ENCODE measurements at regions not wholly inside any gene's neighbourhood (a gene's known extent, or its start where the extent isn't known, plus 50 kb on each side); places are given as distances from the start of the nearest gene placed in this dataset.

DNA sequence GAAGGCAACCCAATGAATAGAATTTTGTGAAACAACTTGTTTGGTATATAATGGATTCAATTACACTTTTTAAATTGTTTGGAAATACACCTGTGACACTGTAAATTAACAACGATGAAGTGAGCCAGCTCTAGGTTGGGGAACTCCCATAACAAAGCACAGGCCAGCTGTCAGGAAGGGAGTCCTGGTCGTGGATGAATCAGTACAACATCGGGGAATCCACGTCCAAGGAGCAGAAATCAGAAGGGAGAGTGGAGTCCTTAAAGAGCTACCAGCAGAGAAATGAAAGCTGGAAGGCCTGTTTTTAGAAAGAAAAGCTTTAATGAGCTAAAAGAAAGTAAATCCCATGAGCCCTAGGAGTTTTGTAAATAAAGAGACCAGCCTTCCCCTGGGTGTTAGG is 223.1 kb upstream of the SLC35B3 start:
- TF ChIP-seq, protein P1, sequence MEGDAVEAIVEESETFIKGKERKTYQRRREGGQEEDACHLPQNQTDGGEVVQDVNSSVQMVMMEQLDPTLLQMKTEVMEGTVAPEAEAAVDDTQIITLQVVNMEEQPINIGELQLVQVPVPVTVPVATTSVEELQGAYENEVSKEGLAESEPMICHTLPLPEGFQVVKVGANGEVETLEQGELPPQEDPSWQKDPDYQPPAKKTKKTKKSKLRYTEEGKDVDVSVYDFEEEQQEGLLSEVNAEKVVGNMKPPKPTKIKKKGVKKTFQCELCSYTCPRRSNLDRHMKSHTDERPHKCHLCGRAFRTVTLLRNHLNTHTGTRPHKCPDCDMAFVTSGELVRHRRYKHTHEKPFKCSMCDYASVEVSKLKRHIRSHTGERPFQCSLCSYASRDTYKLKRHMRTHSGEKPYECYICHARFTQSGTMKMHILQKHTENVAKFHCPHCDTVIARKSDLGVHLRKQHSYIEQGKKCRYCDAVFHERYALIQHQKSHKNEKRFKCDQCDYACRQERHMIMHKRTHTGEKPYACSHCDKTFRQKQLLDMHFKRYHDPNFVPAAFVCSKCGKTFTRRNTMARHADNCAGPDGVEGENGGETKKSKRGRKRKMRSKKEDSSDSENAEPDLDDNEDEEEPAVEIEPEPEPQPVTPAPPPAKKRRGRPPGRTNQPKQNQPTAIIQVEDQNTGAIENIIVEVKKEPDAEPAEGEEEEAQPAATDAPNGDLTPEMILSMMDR (IDR thresholded peaks at IDR 0.05; ENCODE audit: borderline replicate concordance, insufficient read depth, low read depth, low read length), result no peak
- H3K4me3 ChIP-seq (ENCODE audit: low read depth, low read length), result no peak overlapping the region

DNA sequence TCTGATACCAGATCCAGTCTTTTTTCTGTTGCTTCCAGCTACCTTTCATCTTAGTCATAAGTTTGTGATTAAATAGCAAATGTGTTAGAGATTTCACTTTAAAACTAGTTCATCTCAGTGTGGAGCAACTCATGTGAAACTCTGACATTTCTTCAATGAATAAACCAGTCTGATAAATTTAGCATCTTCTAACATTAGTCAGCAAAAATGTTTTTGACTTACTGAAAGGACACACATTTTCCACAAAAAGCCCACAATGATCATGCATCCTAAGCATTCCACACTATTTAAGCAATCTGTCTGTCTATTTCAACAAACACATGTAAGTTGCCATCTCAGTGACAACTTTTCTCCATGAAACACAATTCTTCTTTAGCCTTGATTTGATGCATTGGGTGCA is 222.2 kb upstream of the SLC35B3 start:
- H3K4me3 ChIP-seq (ENCODE audit: low read depth, low read length), result no peak overlapping the region
- TF ChIP-seq, protein P1 (IDR thresholded peaks at IDR 0.05; ENCODE audit: borderline replicate concordance, insufficient read depth, low read depth, low read length), result no peak

DNA sequence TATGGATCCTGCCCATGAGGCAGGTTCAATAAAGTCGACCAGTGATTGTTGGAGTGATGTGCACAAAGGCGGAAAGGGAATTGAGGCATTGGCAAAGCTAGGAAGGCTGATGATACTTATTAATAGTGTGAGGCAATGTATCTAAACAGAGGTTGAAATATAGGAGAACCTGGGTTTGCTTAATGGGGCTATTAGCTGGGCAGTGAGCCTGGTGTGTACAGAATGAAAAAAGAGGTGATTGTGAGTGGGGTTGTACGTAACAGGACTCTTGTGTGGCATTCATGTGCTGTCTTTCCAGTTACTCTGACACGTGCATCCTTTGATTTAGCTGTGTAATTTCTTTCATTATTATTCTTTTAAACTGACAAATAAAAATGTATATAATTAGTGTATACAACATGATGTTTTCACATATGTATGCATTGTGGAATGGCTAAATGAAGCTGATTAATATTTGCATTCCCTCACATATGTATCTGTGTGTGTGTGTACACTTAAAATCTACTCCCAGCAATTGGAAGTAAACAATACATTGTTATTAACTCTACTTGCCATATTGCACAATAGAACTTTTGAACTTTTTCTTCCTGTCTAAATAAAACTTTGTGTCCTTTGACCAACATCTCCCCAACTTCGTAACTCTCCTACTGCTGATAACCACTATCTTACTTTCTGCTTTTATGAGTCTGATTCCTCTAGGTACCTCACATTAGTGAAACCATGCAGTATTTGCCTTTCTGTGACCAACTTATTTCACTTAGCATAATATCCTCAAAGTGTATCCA is 220.5 kb upstream of the SLC35B3 start:
- H3K4me3 ChIP-seq (ENCODE audit: low read depth, low read length), result no peak overlapping the region
- TF ChIP-seq, protein P1 (IDR thresholded peaks at IDR 0.05; ENCODE audit: borderline replicate concordance, insufficient read depth, low read depth, low read length), result no peak

DNA sequence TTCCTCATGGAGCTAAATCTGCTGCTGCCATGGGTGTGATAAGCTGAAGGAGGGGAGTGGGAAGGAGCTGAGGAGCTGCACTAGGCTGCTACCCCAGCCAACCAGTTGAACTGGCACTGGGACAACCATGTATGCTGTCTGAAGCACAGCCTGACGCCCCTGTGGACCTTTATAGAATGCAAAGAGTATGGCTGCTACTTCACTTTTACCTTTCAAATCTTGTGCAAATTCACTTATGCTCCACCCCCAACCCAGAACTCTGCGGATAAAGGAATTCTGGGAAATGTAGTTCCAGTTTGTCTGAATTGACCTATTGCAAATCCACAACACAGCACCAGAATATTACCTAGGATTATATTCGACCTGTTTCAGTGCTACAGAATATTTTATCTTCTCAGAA is 217.4 kb upstream of the SLC35B3 start:
- no peak overlapping the region for H3K4me3 ChIP-seq (ENCODE audit: low read depth, low read length)
- TF ChIP-seq, protein P1 (IDR thresholded peaks at IDR 0.05; ENCODE audit: borderline replicate concordance, insufficient read depth, low read depth, low read length), result no peak

DNA sequence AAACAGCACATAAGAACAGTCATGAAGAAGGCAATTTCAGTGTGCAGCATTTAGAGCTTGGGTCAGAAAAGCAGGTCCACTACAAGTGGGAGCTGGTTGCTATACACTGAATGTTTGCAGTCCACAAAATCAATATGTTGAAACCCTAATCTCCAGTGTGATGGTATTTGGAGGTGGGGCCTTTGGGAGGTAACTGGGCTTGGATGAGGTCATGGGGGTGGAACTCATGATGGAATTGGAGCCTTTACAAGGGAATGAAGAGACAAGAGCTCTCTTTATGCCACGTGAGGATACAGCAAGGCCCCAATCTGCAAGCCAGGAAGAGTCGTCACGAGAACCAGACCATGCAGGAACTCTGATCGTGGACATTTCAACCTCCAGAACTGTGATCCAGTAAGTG is 216.7 kb upstream of the SLC35B3 start:
- no peak overlapping the region for H3K4me3 ChIP-seq (ENCODE audit: low read depth, low read length)
- TF ChIP-seq, protein P1 (IDR thresholded peaks at IDR 0.05; ENCODE audit: borderline replicate concordance, insufficient read depth, low read depth, low read length), result no peak

DNA sequence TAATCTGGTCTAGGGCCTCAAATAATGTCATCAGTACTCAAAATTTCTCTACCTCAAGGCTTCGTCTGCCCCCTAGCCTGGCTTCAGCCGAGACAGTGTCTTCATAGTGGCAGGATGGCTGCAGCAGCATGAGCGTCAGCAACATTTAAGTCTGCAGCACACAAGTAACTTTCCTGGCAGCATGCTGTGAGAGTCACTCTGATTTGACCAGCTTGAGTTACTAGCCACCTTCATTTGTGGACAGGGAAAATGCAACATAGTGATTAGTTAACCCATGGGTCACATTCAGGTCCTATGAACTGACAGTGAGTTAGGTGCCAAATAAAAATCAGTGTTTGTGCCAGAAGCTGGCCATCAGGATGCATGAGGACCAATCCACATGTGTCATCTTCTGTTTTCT is 209.9 kb upstream of the SLC35B3 start:
- H3K4me3 ChIP-seq (ENCODE audit: low read depth, low read length), result no peak overlapping the region
- TF ChIP-seq, protein P1 (IDR thresholded peaks at IDR 0.05; ENCODE audit: borderline replicate concordance, insufficient read depth, low read depth, low read length), result no peak

DNA sequence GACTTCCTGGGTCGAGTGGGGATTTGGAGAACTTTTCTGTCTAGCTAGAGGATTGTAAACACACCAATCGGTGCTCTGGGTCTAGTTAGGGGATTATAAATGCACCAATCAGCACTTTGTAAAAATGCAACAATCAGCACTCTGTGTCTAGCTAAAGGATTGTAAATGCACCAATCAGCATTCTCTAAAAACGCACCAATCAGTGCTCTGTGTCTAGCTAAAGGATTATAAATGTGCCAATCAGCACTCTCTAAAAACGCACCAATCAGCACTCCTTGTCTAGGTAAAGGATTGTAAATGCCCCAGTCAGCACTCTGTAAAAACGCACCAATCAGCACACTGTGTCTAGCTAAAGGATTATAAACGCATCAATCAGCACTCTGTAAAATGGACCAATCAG is 209.0 kb upstream of the SLC35B3 start:
- H3K4me3 ChIP-seq (ENCODE audit: low read depth, low read length), result no peak overlapping the region
- TF ChIP-seq, protein P1 (IDR thresholded peaks at IDR 0.05; ENCODE audit: borderline replicate concordance, insufficient read depth, low read depth, low read length), result no peak
